Fibroblast of lung (primary cell): ENCODE measurements at regions not wholly inside any gene's neighbourhood (a gene's known extent, or its start where the extent isn't known, plus 50 kb on each side); places are given as distances from the start of the nearest gene placed in this dataset.

Experiments
- EZH2 ChIP-seq: IDR thresholded peaks from 2 replicates; pipeline ENCODE4 v1.5.1; 2012; ENCODE audit warnings: low read length, control low read depth, mild to moderate bottlenecking; ENCODE audit errors: missing control alignments
- TF ChIP-seq, protein P1 (sequence below), 2 donors: IDR thresholded peaks in 1 of 2; conservative IDR thresholded peaks in 1 of 2; 1 replicate in 1 of 2; 2 replicates in 1 of 2; pipeline ENCODE4 v1.5.1; 2011 to 2012; ENCODE audit warnings: low read length in 2 of 2, control low read depth in 1 of 2, inconsistent platforms in 1 of 2, low read depth in 1 of 2, mild to moderate bottlenecking in 1 of 2

DNA sequence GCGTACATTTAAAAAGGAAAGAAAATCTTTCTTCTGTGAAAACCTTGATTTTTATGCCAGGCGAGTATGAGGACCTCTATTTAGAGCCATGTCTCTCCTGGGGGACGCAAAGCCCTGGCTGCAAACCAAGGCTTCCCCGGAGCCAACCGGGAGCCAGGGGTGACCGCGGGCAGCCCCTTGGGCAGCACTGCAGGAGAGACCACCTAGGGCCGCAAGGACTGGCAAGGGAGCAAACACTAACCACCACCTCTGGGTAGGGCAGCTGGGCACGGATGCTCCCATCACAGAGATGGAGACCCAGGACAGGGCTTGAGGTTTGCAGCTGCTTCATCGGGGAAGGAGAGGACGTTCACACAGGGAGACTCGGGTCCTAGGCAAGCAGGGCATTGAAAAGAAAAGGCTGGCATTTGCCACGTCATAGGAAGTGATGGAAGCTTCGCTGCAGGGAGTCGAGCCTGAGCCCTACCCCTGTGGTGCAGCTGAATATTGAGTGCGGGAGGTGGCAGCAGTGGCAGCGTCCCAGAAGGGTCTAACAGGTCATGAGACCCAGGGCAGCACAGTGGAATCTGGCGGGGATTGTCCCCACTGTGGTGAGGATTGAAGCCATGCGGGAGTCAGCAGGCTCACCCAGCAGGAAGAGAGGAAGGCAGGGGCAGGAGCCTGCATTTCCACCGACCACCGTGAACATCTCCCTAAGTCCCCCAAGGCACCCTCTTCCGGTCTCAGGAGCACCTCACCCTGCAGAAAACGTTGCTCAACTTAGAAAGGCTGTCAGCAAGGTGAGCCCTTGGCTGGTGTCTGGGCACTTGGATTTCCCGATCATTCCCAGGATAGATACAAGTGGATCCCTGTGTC lies 156.2 kb upstream of the CST7 start:
- TF ChIP-seq, protein P1, sequence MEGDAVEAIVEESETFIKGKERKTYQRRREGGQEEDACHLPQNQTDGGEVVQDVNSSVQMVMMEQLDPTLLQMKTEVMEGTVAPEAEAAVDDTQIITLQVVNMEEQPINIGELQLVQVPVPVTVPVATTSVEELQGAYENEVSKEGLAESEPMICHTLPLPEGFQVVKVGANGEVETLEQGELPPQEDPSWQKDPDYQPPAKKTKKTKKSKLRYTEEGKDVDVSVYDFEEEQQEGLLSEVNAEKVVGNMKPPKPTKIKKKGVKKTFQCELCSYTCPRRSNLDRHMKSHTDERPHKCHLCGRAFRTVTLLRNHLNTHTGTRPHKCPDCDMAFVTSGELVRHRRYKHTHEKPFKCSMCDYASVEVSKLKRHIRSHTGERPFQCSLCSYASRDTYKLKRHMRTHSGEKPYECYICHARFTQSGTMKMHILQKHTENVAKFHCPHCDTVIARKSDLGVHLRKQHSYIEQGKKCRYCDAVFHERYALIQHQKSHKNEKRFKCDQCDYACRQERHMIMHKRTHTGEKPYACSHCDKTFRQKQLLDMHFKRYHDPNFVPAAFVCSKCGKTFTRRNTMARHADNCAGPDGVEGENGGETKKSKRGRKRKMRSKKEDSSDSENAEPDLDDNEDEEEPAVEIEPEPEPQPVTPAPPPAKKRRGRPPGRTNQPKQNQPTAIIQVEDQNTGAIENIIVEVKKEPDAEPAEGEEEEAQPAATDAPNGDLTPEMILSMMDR (conservative IDR thresholded peaks at IDR 0.05 in 1 of 2, IDR thresholded peaks at IDR 0.05 in 1 of 2; ENCODE audit: low read depth in 1 of 2, low read length in 2 of 2): no peak
- TF ChIP-seq EZH2: no peak
